Suppressor macrophage treated with lipopolysaccharide for 1 hour (primary cell): ENCODE measurements at regions not wholly inside any gene's neighbourhood (a gene's known extent, or its start where the extent isn't known, plus 50 kb on each side); places are given as distances from the start of the nearest gene placed in this dataset.

Experiments used
- DNase-seq, 3 donors: peaks; one replicate each; pipeline ENCODE4 v3.0.0-alpha.2; 2020 to 2022

DNA sequence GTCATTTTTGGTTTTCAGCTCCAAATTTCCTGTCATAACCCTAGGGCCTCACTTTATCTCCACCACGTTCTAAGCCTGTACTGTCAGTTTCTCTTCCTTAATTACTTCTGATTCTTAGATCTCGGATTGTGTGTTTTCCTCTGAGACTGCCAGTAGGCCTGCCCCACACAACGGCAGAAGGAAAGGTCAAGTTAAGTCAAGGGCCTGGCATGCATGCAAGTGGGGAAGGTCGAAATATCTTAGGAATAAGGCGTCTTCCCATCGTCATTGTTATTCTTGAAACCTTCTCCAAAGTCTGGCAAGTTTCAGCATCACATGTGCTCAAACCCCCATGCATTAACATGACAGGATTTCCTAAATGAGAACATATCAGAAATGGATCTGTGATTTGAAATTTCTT, 203.5 kb upstream of the TSHZ2 start:
- no peak for DNase-seq

DNA sequence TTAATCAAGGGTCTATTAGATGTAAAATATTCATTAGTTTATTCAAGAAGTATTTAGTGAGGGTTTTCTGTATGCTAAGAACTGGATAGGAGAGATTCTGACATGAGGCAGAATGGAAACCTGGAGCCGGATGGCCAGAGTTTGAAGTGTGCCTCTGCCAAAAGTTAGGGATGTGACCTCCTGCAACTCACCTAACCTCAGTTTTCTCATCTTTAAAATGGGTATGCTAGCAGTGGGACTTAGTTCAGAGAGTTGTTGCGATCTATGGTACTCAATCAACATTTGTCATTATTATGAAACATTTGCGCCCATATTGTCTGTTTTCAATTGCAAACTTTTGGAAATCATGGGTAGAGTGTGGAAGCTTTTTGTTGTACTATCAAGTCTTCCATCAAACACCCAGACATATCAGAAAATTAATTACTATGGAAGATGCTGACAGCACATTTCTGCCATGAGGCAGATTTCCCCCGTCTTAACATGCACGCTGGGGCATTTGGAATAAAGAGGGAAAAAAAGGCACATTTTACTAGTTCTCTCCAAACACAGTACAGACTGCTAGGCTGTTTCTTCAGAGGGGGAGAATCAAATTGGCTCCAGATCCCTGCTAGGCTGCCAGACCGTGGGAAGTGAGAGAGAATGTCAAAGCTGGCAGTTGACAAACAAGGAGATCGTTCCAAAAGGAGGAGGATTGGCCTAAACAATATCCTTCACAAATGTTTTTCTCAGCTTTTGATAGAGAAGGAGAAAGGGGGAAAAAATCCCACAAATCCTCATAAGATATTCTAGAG, 205.3 kb upstream of the TSHZ2 start:
- no peak for DNase-seq

DNA sequence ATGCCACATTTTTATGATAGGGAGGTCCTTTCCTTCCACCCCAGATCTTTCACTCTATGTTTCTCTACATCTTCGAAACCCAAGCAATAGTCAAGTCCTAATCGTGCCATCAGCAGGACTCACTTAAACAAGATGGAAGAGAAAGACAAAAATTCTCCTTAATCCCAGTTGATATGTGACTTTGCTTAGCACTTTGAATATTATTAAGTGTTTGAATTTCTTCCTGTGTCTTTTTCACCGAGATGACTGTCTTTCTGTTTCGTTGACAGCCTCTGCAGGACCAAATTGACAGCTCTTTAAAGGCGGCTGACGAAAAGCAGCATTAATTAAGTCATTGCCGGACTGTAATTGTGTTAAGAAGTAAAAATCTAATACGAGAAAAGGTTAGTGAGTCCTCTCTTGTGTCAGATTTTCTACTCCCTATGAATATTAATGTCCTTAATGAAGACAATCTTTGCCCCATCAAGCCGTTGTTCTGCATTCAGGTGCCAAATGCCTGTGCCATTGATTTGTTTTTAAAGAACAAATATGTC, 208.8 kb upstream of the TSHZ2 start:
- DNase-seq, result no peak

DNA sequence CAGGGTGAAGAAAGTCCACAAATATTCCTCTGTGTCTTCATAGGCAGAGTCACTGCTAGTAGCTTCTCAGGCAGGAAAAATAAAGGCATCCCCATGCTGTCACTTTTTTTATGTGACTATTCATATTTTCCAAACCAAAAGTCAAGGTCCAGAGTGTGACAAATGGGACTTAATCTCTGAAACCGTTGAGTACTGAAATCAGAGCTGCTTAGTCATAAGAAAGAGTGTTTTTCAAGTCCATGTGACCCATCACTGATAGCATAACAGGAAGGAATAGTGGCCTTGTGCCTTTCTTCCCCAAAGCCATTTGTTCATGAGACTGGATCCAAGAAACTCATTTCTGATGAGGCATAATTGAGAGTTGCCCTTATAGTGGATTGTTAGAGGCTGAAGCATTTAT, 210.3 kb upstream of the TSHZ2 start:
- no peak for DNase-seq

DNA sequence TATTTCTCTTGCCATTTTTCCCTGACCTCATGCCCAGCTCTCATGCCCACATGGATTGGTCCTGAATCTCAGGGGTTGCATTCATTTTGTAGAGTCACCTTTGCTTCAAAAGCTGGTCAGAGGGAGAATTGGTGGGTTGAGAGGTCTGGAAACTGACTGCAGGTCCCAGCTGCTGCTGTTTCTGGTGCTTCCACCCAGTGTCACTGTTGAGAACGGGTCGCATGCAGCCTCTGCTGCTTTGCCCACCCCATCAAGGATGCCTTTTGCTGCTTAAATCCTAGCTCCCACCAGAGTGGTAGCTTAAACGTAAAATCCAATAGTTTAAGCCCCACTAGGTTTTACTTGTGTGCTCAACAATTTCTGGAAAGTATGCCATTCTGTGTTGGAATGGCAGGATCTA, 211.4 kb upstream of the TSHZ2 start:
- no peak for DNase-seq

DNA sequence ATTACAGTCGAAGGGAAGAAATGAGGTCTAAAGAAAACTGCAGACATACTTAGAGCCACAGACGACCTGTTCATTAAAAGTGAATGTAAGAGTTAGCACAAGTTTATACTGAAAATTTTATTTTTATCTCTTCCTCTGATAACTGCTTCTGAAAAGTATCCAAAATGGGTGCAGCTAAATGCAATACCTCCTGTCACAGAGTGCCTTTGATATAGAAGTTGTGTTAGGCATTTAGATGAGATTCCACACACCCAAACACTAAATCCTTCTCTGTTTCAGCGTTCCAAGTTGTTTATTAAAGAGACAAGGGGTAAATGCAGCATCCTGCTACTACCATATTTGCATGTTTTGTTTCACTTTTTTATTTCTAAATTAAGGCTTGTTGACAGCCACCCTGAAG, 214.7 kb upstream of the TSHZ2 start:
- DNase-seq, result no peak

DNA sequence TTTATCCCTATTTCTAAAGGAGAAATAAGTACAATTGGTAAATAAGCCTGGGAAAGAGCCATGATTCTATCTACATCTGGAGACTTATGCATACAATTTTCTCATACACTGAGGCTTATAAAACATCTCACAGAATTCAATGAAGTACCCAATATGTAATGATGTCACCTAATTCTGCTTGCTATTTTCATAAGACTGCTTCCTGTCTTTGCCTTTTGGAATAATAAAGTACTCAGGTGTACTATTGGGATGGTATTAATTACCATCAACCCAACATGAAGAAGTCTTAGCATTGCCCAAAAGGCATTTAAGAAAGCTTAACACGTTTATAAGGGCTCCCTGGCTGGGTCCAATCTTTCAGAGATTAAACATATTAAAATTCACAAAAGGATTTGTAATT, 216.4 kb upstream of the TSHZ2 start:
- DNase-seq, result no peak

DNA sequence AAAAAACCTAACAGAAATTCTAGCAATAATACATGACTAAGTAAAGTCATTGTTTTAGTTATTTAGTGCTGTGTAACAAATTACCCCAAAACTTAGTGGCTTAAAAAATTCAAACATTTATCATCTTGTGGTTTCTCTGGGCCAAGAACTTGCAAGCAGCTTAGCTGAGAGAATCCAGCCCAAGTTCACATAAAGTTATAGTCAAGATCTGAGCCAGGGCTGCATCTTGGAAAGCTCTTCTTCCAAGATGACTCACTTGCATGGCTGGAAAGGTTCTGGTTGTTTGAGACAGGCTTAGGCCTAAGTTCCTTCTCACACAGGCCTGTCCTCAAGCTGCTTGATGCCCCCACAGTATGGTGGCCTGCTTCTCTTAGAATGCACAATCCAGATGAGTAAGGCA, 217.8 kb upstream of the TSHZ2 start:
- DNase-seq, result no peak

DNA sequence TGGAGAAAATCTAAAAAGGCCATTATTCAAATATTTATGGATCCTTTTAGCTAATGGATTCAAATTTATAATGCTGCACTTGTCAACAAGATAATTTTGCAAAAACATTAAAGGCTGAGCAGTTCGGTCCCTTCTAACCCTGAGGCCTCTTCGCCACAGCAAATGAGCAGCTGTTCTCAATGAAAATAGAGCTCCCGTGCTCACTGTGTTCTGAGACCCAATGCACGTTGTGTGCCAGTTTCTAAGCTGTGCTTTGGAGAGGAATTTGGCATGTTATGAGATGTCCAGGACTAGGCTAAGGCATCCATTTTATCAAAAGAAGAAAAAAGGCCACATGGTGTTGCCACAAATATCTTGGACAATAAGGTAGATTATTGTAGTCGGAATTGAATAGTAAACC, 220.1 kb upstream of the TSHZ2 start:
- no peak for DNase-seq

DNA sequence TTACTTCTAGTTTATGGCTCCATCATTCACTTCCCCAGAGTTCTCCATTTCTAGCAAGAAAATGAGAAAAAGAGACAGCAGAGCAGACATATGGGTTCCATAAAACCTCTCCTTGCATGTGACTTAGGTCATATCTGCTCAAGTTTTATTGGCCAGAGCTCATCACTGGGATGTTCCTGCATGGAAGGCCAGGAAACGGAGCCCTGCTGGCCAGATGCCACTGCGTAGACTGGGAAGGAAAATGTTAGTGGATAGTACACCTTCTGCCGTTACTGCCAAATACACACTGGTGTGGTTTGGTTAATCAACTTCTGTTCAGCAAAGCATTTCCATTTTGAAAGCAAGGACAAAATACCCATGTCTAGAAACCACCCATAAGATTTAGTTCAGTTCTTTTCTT, 220.6 kb upstream of the TSHZ2 start:
- DNase-seq, result no peak

DNA sequence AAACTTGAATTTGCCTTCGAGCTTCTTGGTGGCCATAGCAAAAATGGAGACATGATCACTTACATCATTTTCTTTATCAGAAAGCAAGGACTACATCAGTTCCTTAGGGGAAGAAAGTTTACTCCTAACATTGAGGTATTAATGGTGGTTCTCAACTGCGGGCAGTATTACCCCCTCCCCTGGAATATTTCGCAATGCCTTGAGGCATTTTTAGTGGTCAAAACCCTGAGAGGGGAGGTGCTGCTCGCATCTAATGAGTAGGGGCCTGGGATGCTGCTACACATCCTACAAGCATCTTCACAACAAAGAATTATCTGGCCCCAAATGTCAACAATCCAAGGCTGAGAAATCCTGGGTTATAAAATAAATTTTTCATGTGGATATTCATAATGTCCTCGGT, 222.2 kb upstream of the TSHZ2 start:
- DNase-seq, result no peak

DNA sequence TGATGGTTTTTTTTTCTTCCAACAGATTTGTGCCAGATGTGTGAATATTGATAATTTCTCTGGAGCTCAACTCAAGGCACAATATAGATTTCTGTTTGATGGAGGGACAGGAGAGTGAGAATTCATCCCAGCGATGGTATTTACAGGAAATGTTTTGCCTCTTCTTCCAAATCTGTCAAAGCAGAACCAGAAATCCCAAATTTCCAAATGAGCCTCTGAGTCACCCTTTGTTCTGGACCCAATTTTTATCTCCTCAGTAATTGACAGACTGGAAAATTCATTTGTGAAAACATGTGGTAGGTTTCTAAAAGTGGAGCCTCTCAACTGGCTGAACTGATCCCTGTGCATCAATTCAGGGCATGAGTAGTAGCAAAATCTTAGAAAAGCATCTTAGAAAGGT, 223.2 kb upstream of the TSHZ2 start:
- DNase-seq, result no peak

DNA sequence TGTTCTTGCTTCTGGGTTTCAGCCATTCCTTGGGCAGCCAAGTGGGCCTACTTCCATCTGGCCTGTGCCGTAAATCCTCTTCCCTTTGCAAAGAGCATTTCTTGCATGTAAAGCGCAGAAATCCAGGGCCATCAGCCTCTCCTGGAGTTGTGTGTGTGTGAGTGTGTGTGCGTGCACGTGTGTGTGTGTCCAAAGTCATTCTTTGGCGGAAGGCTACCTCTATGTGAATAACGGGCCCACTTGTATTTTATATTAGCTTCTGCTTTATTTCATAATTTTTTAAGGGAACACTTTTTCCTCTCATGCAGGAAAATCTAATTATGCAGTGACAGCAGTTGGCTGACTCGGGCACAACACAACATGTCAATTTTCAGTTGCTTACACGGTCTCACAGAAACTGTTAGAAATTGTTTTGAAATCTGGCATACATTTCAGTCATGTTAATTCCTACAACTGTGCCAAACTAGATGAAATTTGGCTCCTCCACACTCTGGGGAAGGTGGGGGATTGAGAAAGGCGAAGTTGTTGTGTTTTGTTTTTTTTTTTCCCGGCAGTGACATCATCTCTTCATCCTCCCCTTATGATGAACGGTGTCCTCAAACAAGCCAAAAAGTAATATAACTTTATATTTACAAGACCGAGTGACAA, 223.7 kb upstream of the TSHZ2 start:
- DNase-seq, result no peak

DNA sequence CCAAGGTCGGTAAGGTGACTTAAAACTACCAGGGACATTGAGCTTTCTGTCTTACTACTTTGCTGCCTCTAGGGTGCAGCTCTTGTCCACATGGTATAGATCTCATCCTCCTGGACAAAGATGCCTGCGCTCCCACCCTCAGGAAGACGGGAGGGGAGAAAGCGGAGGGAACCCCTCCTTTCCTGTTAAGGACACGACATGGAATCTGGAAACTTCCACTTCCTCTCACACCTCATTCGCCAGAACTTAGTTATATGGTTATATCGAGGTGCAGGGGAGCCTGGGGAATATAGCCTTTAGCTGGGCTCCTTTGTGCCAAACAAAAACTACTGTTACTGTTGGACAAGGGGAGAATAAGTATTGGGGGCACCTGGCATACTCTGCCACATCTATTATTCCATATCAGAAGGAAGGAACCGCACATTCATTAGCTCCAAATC, 224.3 kb upstream of the TSHZ2 start:
- DNase-seq, result no peak

DNA sequence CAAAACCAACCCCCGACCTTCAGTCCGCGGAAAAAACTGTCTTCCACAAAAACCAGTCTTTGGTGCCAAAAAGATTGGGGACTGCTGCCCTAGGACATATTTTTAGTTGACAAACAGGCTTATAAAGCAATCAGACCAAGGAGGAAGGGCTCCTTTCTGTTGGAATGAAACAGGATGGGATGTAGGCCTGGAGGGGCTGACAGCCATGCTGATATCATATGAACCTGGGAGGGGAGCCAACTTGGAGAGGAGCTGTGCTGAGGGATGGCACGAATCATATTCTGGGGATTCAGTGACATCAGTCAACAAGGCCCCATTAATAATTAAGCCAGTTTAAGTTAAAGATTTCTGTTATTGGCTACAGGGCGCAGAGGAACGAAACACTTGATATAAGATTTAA, 225.4 kb upstream of the TSHZ2 start:
- DNase-seq, result no peak

DNA sequence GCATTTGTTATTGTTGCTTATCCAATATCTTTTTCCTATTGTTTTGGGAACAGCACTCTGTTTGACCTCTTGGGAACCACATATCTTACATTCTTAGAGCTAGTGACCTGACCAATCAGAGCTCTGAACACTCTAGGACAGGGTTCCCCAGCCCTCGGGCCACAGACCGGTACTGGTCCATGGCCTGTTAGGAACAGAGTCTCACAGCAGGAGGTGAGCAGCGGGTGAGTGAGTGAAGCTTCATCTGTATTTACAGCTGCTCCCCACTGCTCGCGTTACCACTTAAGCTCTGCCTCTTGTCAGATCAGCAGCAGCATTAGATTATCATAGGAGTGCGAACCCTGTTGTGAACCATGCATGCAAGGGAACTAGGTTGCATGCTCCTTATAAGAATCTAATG, 226.0 kb upstream of the TSHZ2 start:
- no peak for DNase-seq

DNA sequence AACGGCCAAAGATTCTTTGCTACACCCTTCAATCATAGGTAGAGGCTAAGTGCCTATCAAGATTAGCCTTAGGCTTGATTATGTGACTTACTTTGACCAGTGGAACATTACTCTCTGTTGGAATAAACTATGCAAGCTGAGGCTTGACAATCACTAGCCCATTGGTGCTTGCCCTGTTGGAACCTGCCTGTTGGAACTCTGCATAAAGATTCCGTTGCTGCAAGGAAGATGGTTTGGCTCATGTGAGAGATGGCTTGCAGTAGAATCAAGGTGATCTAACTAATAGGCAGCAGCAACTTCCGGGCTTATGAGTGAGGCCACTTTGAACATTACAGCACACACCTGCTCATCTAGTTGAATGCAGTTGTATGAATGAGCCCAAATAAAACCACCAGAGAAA, 227.7 kb upstream of the TSHZ2 start:
- no peak for DNase-seq

DNA sequence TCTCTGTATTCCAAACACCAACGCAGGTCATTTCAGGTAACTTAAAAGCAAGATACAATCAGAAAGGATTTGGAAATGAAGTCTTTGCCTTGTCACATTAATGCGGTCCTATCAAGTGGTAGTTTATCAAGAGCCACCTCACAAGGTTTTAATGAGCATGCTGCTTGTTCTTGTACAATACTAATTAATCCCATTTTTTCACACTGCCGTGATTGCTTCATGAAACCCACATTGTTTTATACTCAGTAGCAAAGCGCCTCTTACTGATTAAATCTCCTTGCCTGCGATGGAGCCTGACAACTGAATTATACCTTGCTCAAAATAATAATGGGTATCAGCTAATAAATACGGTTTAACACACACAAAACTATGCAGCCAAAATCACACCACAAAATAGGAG, 234.1 kb upstream of the TSHZ2 start:
- no peak for DNase-seq

DNA sequence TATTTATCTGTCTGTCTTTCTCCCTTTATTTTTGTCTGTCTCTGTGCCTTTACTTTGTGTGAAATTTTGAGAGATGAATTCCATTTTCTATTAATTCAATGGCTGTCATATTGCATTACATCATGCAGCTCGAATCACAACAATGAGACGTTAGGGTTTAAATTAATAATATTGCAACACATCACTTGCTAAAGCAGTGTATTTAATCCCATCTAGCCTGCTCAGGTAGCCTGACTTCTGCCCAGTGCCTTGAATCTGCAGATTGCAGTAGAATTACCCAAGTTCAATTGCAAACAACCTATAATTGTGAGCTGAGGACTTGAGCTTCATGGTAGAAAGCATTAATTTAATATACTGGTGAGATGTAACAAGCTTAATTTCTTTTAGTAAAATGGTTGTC, 235.7 kb upstream of the TSHZ2 start:
- DNase-seq, result no peak

DNA sequence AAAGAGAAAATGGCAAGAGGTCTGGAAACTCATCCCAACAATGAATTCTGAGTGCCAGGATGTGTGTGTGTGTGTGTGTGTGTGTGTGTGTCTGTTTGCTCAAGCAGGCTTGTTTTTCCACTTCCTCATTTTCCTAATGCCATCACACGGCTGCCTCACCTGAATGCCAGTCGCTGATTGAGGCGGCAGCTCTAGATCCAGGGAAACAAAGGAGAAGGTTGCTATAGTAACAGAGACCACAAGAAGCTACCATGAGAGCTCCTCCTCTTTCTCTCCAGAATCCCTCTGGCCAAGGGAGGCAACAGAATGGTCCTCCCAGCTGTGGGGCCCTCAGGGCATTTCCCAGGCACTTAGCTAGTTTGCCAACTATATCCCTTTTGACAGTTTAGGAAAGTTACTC, 241.1 kb upstream of the TSHZ2 start:
- DNase-seq, result no peak

DNA sequence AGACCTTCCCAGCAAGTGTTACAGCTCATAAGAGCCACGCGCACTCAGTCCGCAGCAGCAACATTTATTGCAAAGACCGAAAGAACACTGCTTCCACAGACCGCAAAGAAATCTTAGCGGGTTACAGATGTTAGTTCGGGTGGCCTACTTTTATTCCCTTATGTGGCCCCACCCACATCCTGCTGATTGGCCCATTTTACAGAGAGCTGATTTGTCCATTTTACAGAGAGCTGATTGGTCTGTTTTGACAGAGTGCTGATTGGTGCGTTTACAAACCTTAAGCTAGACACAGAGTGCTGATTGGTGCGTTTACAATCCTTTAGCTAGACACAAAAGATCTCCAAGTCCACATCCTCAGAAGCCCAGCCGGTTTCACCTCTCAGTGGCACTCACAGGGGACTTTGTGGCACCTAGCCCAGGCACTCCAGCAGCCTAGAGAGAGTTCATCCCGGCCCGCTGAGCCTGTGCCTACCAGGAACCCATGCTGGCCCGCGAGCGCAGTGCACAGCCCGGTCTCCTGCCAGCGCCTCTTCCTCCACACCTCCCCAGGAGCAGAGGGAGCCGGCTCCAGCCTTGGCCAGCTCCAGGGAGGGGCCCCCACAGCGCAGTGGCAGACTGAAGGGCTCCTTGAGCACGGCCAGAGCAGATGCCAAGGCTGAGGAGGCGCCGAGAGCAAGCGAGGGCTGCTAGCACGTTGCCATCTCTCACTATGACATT, 244.3 kb upstream of the TSHZ2 start:
- DNase-seq, result no peak

DNA sequence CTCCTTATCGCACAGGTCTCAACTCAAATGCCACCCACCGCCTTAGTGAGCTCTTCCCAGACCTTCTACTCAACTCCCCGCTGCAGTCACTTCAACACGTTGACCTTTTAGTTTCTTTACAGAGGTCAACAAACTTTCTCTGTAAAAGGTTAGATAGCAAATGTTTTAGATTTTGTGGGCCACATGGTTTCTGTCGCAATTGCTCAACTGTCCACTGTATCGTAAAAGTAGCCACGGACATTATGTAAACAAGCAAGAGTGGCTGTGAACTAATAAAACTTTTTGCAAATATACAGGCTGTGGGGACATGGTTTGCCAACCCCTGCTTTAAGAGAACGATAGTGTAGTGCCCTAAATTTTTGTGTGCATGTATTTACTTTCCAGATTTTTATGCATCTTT, 247.6 kb upstream of the TSHZ2 start:
- no peak for DNase-seq

DNA sequence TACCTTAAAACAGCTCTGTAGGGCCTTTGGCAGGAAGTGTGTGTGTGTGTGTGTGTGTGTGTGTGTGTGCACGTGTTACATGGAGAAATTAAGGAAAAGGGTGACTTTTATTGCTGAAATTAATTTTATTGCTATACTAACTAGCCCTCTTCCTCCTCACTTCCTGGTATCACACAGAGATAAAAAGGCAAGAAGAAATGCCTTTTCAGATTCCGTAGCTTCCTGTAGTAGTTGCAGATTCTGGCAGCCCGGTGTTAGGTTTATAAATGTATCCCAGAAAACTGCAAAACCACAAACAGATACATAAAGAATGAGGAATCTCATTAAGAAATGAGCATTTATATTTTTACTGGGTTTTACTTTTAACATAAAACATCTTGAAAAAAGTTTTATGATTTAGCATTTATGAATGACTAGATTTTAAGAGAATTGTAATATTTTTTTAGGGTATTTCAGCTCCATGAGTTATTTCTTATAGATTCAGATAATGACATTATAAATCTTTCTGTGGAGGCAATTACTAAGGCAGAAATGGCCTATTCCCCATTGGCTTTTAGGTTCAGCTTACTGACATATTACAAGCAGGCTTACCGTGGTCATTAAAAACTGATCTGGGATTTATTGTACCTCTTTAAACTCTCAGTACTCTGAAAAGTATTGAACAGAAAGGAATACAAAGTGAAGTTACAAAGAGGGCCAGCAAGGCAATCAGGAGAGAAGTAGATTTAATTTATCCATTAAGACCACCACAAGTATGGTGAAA, 249.1 kb upstream of the TSHZ2 start:
- DNase-seq, result no peak
